Stimulated activated naive CD8-positive, alpha-beta T cell treated with anti-CD3 and anti-CD28 coated beads, Interleukin-15, Interleukin-2, amounts not matched to agents 100 U/mL and 50 U/mL, for 24 hours (primary cell): ENCODE measurements at regions not wholly inside any gene's neighbourhood (a gene's known extent, or its start where the extent isn't known, plus 50 kb on each side); places are given as distances from the start of the nearest gene placed in this dataset.
"Not testable (repeated sequence)": the region's sequence is repeated elsewhere in the genome, so short reads cannot be mapped to it uniquely, and the experiment has no call there.

ENCODE experiments used
- ATAC-seq: fragments of 150-1000 bp; cut with Tn5 transposase; one replicate; pipeline ENCODE4 v1.10.0; 2021
- DNase-seq: peaks from one replicate; pipeline ENCODE4 v3.0.0; 2021

GRCh38 chr2:38243186-38243880, 133.7 kb downstream of the ATL2 start:
- DNase-seq, result no peak
- no peak for ATAC-seq

- no peak for DNase-seq
- no peak for ATAC-seq
Measured at GRCh38 chr2:38239452-38239851, 137.6 kb downstream of the ATL2 start.

GRCh38 chr2:38238705-38239104, 138.4 kb downstream of the ATL2 start:
- not testable (repeated sequence) for DNase-seq, ATAC-seq

GRCh38 chr2:38237311-38237710, 139.8 kb downstream of the ATL2 start:
- no peak for DNase-seq
- no peak for ATAC-seq

GRCh38 chr2:38233231-38233983, 143.7 kb downstream of the ATL2 start:
- DNase-seq (no peak), ATAC-seq (no peak)

GRCh38 chr2:38232454-38232853, 144.6 kb downstream of the ATL2 start:
- DNase-seq, result no peak
- ATAC-seq, result no peak

GRCh38 chr2:38230756-38231155, 146.3 kb downstream of the ATL2 start:
- no peak for ATAC-seq
- DNase-seq, result no peak

- ATAC-seq, result no peak
- DNase-seq, result no peak
Measured at GRCh38 chr2:38228753-38229152, 148.3 kb downstream of the ATL2 start.

GRCh38 chr2:38224821-38225437, 149.0 kb upstream of the CYP1B1 start:
- no peak for ATAC-seq
- no peak for DNase-seq

GRCh38 chr2:38224181-38224580, 148.2 kb upstream of the CYP1B1 start:
- DNase-seq, result no peak
- ATAC-seq, result no peak

- DNase-seq (no peak), ATAC-seq (no peak)
Measured at GRCh38 chr2:38223256-38223655, 147.3 kb upstream of the CYP1B1 start.

GRCh38 chr2:38220164-38220563, 144.2 kb upstream of the CYP1B1 start:
- no peak for ATAC-seq

GRCh38 chr2:38218995-38219394, 143.0 kb upstream of the CYP1B1 start:
- no peak for ATAC-seq
- no peak for DNase-seq

More at GRCh38 chr2:38220164-38220563, 144.2 kb upstream of the CYP1B1 start:
- DNase-seq, result no peak

- ATAC-seq (no peak), DNase-seq (no peak)
Measured at GRCh38 chr2:38218591-38218991, 142.6 kb upstream of the CYP1B1 start.

GRCh38 chr2:38217401-38218188, 141.6 kb upstream of the CYP1B1 start:
- DNase-seq, result no peak
- ATAC-seq, result no peak

- no peak for DNase-seq
- ATAC-seq, result no peak
Measured at GRCh38 chr2:38216886-38217285, 140.9 kb upstream of the CYP1B1 start.

GRCh38 chr2:38215993-38216392, 140.0 kb upstream of the CYP1B1 start:
- ATAC-seq, result no peak
- DNase-seq, result no peak

- no peak for DNase-seq
- no peak for ATAC-seq
Measured at GRCh38 chr2:38215522-38215921, 139.6 kb upstream of the CYP1B1 start.

GRCh38 chr2:38214209-38214717, 138.3 kb upstream of the CYP1B1 start:
- peak; percentile 59 for ATAC-seq
- DNase-seq, result no peak

GRCh38 chr2:38213619-38214167, 137.7 kb upstream of the CYP1B1 start:
- DNase-seq (no peak), ATAC-seq (no peak)

- ATAC-seq (no peak), DNase-seq (no peak)
Measured at GRCh38 chr2:38212312-38212711, 136.4 kb upstream of the CYP1B1 start.

- DNase-seq (no peak), ATAC-seq (no peak)
Measured at GRCh38 chr2:38207168-38207567, 131.2 kb upstream of the CYP1B1 start.
